Fibroblast of upper back skin (primary cell): ENCODE measurements at regions not wholly inside any gene's neighbourhood (a gene's known extent, or its start where the extent isn't known, plus 50 kb on each side); places are given as distances from the start of the nearest gene placed in this dataset.

Experiments
- DNase-seq: peaks from one replicate; pipeline ENCODE4 v3.0.0-alpha.2; 2013

- no peak for DNase-seq
These were observed 202.1 kb upstream of the PSMD7 start for GRCh38 chr16:74094514-74094913.

DNA sequence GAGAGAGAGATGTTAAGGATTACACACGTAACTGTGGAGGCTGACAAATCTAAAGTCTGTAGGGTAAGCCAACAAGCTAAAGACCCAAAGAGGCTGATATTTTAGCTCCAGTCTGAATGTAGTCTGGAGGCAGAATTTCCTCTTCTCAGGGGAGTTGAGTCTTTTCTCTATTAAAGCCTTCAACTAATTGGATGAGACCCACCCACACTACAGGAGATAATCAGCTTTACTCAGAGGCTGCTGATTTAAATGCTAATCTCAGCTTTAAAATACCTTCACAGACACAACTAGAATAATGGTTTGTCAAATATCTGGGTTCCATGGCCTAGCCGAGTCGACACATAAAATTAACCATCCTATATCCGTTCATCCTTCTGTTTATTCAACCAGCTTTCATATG, 204.3 kb upstream of the PSMD7 start:
- DNase-seq = no peak

DNA sequence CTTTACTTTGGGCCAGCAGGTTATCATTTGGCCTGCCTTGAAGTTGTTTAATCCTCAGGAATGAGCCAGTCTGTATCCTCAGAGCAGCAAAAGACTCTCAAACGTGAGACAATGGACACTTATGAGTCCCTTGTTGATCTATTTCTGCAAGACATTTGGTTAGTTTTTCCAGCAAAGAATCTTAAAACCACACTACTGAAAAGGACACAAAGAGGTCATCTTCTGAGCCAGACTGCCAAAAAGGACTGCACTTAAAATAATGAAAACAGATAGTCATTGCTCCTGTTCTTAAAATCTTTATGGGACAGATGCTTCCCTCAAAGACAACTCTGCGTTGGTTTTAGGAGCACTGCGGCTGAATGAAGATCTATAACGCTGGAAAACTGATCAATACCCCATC, 205.7 kb upstream of the PSMD7 start:
- no peak for DNase-seq

- DNase-seq = no peak
These were observed 213.1 kb upstream of the PSMD7 start for GRCh38 chr16:74083541-74083940.

- no peak for DNase-seq
These were observed 216.3 kb upstream of the PSMD7 start for GRCh38 chr16:74080311-74080710.

GRCh38 chr16:74079232-74079586, 217.4 kb upstream of the PSMD7 start:
- no peak for DNase-seq

DNA sequence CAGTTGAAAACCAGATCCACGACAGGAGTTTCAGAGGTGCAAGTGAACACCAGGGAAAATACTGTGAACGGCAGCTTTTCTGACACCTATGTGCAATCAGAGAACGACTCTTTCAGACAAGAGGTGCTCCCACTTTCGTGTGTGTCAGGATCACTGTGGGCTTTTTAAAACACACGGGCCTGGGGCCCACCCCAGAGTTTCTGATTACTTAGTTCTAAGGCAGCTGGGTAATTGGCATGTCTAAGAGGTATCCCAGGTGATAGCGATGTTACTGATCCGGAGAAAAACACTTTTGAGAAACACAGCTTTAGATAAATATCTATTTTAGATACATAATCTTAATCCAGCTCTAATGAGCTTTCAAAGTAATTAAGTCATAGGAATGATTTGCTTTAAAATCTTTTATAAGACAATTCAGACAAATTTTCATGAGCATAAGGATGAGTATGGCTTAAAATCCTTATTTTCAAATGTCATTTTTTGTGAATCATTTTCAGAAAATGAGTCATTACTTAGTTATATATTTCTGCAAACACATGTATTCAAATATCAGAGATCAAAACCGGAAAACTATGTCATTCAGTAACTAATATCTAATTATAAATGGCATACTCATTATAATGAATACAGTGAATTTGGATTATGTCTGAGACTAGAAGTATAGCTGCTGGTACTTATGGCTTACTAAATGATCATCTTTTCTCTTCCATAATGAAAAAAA, 217.9 kb upstream of the PSMD7 start:
- DNase-seq = no peak

- no peak for DNase-seq
These were observed 220.0 kb upstream of the PSMD7 start for GRCh38 chr16:74076568-74076967.

DNA sequence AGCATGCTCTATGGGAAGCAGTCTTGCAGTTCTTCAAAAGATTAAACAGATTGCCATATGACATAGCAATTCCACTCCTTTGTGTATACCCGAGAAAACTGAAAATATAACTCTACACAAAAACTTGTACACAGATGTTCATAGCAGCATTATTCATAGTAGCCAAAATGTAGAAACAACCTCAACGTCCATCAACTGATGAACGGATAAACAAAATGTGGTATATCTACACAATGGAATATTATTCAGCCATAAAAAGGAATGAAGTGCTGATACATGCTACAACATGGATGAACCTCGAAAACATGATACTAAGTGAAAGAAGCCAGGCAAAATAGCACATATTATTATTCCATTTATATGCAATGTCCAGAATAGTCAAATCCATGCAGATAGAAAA, 221.2 kb upstream of the PSMD7 start:
- DNase-seq = no peak

DNA sequence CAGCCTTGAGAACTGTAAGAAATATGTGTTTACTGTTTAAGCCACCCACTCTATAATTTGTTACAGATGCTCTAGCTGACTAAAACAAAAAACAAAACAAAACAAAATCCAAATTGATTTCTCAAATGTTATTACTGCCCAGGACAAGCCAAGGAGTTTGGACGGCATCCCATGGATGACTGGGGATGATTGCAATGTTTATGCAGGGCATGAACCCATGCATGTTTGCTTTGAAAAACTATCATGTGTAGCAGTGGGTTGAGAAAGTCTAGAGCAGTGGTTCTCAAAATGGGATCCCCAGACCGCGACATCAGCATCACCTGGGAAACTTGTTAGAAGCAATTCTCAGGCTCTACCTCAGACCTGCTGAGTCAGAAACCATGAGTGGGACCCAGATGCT, 223.2 kb upstream of the PSMD7 start:
- DNase-seq = peak; percentile 22

DNA sequence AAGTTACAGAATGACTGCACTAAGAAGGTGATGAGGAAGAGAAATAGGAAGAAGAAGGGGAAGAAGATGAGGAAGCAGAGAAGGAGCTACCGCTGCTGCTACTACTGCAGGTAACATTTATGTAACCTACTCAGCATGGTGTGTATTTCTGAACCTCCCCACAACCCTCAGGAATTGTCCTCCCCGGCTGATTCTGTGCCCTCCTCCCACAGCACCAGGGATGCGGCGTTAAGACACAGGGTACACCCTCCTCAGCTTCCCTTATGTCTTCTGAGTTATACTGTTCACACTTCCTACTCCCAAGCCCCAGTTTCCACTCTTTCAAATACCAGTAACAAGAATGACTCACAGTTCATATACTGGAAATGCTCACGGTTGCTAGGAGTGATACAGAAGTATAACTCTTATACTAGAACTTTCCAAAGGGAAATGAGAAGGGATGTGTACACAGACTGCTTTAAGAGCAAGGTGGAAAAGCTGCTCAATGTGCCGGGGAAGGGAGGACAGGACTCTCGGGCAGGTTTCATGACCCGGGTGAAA, 224.5 kb upstream of the PSMD7 start:
- no peak for DNase-seq

DNA sequence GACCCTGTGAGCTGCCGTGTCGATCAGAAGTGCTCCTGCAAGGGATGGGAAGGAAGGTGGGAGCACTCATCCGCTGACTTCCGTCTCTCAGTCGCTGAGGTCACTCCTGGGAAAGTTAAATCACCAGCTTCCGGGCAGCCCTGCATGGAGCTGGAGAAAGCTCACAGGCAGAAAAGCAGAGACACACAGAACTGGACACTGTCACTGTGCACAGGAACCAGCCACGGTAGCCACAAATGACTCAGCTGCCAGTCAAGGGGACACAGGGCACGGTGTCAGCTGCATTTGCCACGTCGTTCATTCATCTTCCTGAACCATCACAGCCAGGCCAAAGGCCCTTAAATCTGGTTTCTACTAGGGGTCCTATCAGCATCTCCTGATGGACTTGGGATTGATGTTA, 226.4 kb upstream of the PSMD7 start:
- no peak for DNase-seq

- DNase-seq = peak; percentile 31
These were observed 232.4 kb upstream of the PSMD7 start for GRCh38 chr16:74064120-74064735.

GRCh38 chr16:74053826-74054225, 242.8 kb upstream of the PSMD7 start:
- no peak for DNase-seq

- DNase-seq = no peak
These were observed 243.3 kb upstream of the PSMD7 start for GRCh38 chr16:74053312-74053711.

DNA sequence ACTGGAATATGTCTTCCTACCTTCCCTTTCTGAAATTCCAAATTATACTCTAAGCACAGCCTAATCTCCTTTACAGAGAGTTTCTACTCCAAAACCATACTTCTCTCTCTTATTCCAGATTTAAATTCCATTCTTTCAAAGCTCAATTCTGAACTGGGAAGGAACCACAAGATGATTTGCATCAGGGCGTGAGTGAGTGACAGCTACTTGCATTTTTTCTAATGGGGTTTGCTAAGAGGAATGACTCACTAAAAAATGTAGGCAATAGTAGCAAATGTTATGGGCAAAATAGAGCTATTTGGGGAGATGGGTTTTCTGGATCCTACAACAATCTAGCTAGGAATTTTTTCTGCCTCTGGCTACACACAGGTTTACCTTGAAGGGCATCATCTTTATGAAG, 244.6 kb upstream of the PSMD7 start:
- DNase-seq = no peak

- no peak for DNase-seq
These were observed 247.6 kb upstream of the PSMD7 start for GRCh38 chr16:74049027-74049426.

- no peak for DNase-seq
These were observed 250.1 kb upstream of the PSMD7 start for GRCh38 chr16:74046524-74046923.

- no peak for DNase-seq
These were observed 251.1 kb upstream of the PSMD7 start for GRCh38 chr16:74045513-74045912.

DNA sequence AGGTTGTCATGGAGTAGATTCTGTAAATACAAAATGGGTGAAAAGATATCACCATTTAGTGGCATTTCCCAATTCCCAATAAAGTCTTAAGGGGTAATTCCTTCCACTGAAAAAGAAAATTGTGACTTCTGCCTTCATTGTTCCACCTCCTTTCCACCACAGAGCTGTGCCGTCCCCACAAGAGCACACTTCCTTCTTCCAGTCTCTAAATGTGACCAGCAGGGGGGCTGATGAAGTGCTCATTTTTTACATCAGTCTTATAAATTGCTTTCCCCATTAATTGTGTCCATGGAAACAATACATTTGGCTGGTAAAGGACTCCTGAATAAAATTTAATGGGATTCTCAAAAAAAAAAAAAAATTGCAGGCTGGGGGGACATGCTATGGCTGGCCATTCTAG, 260.8 kb upstream of the PSMD7 start:
- peak; percentile 42 for DNase-seq

DNA sequence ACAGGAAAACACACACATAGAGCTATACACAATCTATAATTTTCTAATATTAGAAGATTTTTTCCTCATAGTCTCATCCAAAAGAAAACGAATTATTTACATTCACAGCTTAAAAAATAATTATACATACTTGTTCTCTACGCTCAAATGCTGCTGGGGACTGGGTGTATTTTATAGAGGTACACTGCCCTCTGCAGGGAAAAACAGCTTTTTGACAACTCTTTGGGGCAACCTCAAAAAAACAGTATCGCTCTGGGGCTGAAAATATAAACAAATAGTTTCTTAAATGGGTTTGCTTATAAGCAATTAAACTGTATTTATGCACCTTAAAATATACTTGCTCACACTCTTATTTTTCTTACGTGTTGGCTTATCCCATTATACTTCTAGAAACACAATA, 261.8 kb upstream of the PSMD7 start:
- peak; percentile 38 for DNase-seq

- no peak for DNase-seq
These were observed 262.4 kb upstream of the PSMD7 start for GRCh38 chr16:74034200-74034599.

GRCh38 chr16:74033441-74033995, 263.1 kb upstream of the PSMD7 start:
- DNase-seq = peak; percentile 3

- DNase-seq = no peak
These were observed 265.1 kb upstream of the PSMD7 start for GRCh38 chr16:74031551-74031950.
